ENCODE measurements at regions not wholly inside any gene's neighbourhood (a gene's known extent, or its start where the extent isn't known, plus 50 kb on each side); places are given as distances from the start of the nearest gene placed in this dataset.

DNA sequence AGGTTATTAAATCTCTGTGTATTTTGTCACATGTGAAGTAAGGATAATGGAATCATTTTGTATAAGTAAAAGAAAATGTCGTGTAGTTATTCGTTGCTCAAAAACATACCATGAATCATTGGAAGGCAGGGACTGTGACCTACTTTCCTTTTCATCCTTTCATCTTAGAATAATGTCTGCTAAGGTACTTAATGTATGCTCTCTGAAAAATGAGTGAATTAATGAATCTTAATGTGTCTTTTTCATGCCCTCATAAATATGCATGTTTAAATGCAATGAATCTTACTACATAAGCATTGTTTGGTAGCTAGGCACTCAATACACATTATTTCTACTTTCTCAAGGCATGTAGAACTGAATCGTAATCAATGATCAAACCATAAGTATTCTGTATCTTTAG, 343.9 kb downstream of the MAGEB5 start:
- TF ChIP-seq, protein P1, sequence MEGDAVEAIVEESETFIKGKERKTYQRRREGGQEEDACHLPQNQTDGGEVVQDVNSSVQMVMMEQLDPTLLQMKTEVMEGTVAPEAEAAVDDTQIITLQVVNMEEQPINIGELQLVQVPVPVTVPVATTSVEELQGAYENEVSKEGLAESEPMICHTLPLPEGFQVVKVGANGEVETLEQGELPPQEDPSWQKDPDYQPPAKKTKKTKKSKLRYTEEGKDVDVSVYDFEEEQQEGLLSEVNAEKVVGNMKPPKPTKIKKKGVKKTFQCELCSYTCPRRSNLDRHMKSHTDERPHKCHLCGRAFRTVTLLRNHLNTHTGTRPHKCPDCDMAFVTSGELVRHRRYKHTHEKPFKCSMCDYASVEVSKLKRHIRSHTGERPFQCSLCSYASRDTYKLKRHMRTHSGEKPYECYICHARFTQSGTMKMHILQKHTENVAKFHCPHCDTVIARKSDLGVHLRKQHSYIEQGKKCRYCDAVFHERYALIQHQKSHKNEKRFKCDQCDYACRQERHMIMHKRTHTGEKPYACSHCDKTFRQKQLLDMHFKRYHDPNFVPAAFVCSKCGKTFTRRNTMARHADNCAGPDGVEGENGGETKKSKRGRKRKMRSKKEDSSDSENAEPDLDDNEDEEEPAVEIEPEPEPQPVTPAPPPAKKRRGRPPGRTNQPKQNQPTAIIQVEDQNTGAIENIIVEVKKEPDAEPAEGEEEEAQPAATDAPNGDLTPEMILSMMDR (IDR thresholded peaks at IDR 0.05) = no peak
- TF ChIP-seq POLR2A (IDR thresholded peaks at IDR 0.05) = no peak

Data from Peyer's patch (tissue), 4 donors.